Endodermal cell (in vitro differentiated cells): ENCODE measurements at regions not wholly inside any gene's neighbourhood (a gene's known extent, or its start where the extent isn't known, plus 50 kb on each side); places are given as distances from the start of the nearest gene placed in this dataset.

ENCODE experiments used
- DNase-seq: peaks from one replicate; pipeline ENCODE4 v3.0.0-alpha.2; 2017
- H3K27ac ChIP-seq: 2 replicates; pipeline ENCODE4 v1.5.1; 2013; ENCODE audit warnings: mild to moderate bottlenecking, low read depth, low read length, moderate library complexity
- H3K27me3 ChIP-seq: 2 replicates; pipeline ENCODE4 v1.6.1; 2013; ENCODE audit warnings: mild to moderate bottlenecking, low read length, moderate library complexity; ENCODE audit not compliant: insufficient read depth, control insufficient read depth, poor library complexity, severe bottlenecking
- H3K36me3 ChIP-seq: 2 replicates; pipeline ENCODE4 v1.7.0; 2013; ENCODE audit warnings: mild to moderate bottlenecking, low read length, moderate library complexity; ENCODE audit not compliant: control insufficient read depth, insufficient read depth
- H3K4me1 ChIP-seq: one replicate; pipeline ENCODE4 v1.7.0; 2013; ENCODE audit warnings: low read length; ENCODE audit not compliant: control insufficient read depth, insufficient read depth
- H3K4me3 ChIP-seq: 2 replicates; pipeline ENCODE4 v1.5.1; 2013; ENCODE audit warnings: mild to moderate bottlenecking, low read length, moderate library complexity
- H3K9ac ChIP-seq: 2 replicates; pipeline ENCODE4 v1.6.1; 2013; ENCODE audit warnings: mild to moderate bottlenecking, low read length, moderate library complexity; ENCODE audit not compliant: poor library complexity, severe bottlenecking; ENCODE audit errors: extremely low read depth
- H3K9me3 ChIP-seq: 2 replicates; pipeline ENCODE4 v1.6.1; 2013; ENCODE audit warnings: mild to moderate bottlenecking, low read length, moderate library complexity; ENCODE audit not compliant: control insufficient read depth
- H3K27ac Mint-ChIP-seq: 2 replicates; pipeline ENCODE4 v1.8.0; 2020; ENCODE audit warnings: mixed read lengths
- H3K27me3 Mint-ChIP-seq: 2 replicates; pipeline ENCODE4 v1.8.0; 2021; ENCODE audit warnings: mild to moderate bottlenecking, mixed read lengths; ENCODE audit not compliant: insufficient read depth
- H3K36me3 Mint-ChIP-seq: 2 replicates; pipeline ENCODE4 v1.8.0; 2020; ENCODE audit warnings: low read depth, mixed read lengths
- H3K4me1 Mint-ChIP-seq: 2 replicates; pipeline ENCODE4 v1.8.0; 2020; ENCODE audit warnings: mixed read lengths
- H3K4me3 Mint-ChIP-seq: 2 replicates; pipeline ENCODE4 v1.8.0; 2020; ENCODE audit warnings: mild to moderate bottlenecking, moderate library complexity, mixed read lengths
- H3K9me3 Mint-ChIP-seq: 2 replicates; pipeline ENCODE4 v1.8.0; 2020; ENCODE audit warnings: mild to moderate bottlenecking, mixed read lengths
- CTCF ChIP-seq: fragments of 200-600 bp; sonication (generic); conservative IDR thresholded peaks from 2 replicates; pipeline ENCODE4 v1.5.0; 2021; ENCODE audit warnings: antibody characterized with exemption, mild to moderate bottlenecking
- WGBS, 2 experiments: methylation state at CpG; one replicate each; pipeline versions ENCODE4 v1.1.5 to v1.1.7; 2013; ENCODE audit warnings: missing lambda C conversion rate in 2 of 2, mixed read lengths in 1 of 2; ENCODE audit not compliant: insufficient coverage in 1 of 2, insufficient read length in 1 of 2; 5-methylcytosine and 5-hydroxymethylcytosine counted together

- Mint-ChIP-seq H3K4me3 (no peak overlapping the region), H3K27ac (no peak overlapping the region), H3K9me3 (no peaks in the 10 kb centered on the region), H3K36me3 (no peaks in the 10 kb centered on the region), H3K27me3 (peaks cover 18% of the 10 kb centered on the region), H3K4me1 (peaks cover 33% of the 10 kb centered on the region)
- Histone ChIP-seq H3K9ac (no peak overlapping the region), H3K27ac (peak overlapping the region; percentile 21), H3K4me1 (peaks cover 10% of the 10 kb centered on the region), H3K27me3 (no peaks in the 10 kb centered on the region), H3K4me3 (no peak overlapping the region), H3K36me3 (no peaks in the 10 kb centered on the region), H3K9me3 (no peaks in the 10 kb centered on the region)
- no peak for TF ChIP-seq CTCF
- WGBS, 2 experiments = 84 to 87% methylated on average over 6 to 9 of the region's 9 CpGs
- no peak for DNase-seq
Observed at GRCh38 chr9:129485145-129485774, 135.6 kb downstream of the C9orf50 start.

GRCh38 chr9:129484352-129485000 lies 136.4 kb downstream of the C9orf50 start:
- Mint-ChIP-seq H3K9me3 (no peaks in the 10 kb centered on the region), H3K4me1 (peaks cover 32% of the 10 kb centered on the region), H3K27me3 (peaks cover 16% of the 10 kb centered on the region), H3K36me3 (no peaks in the 10 kb centered on the region), H3K4me3 (peak overlapping the region; percentile 50), H3K27ac (no peak overlapping the region)
- Histone ChIP-seq H3K27me3 (no peaks in the 10 kb centered on the region), H3K36me3 (no peaks in the 10 kb centered on the region), H3K4me1 (peaks cover 12% of the 10 kb centered on the region), H3K4me3 (no peak overlapping the region), H3K27ac (no peak overlapping the region), H3K9ac (no peak overlapping the region), H3K9me3 (no peaks in the 10 kb centered on the region)
- DNase-seq = no peak
- WGBS, 2 experiments = 92 to 93% methylated on average over 6 to 11 of the region's 11 CpGs
- TF ChIP-seq CTCF = no peak

GRCh38 chr9:129483415-129484351 lies 137.2 kb downstream of the C9orf50 start:
- H3K27me3 Mint-ChIP-seq = peaks cover 14% of the 10 kb centered on the region
- DNase-seq = peak; percentile 80
- 43 to 54% methylated on average over 26 to 34 of the region's 34 CpGs for WGBS, 2 experiments
- H3K9me3 Mint-ChIP-seq = no peaks in the 10 kb centered on the region
- H3K27ac Mint-ChIP-seq = peak overlapping the region; percentile 84
- Histone ChIP-seq H3K9ac (no peak overlapping the region), H3K36me3 (no peaks in the 10 kb centered on the region), H3K9me3 (no peaks in the 10 kb centered on the region), H3K4me3 (no peak overlapping the region), H3K27ac (peak overlapping the region; percentile 95), H3K27me3 (no peaks in the 10 kb centered on the region), H3K4me1 (peaks cover 8% of the 10 kb centered on the region)
- TF ChIP-seq CTCF = no peak
- peaks cover 35% of the 10 kb centered on the region for H3K4me1 Mint-ChIP-seq
- no peaks in the 10 kb centered on the region for H3K36me3 Mint-ChIP-seq
- H3K4me3 Mint-ChIP-seq = peak overlapping the region; percentile 50
